NB4 (cell line): ENCODE measurements at regions not wholly inside any gene's neighbourhood (a gene's known extent, or its start where the extent isn't known, plus 50 kb on each side); places are given as distances from the start of the nearest gene placed in this dataset.

Experiments used
- DNase-seq: peaks from one replicate; pipeline ENCODE4 v3.0.0; 2010; ENCODE audit warnings: low read depth
- H3K4me3 ChIP-seq: one replicate; pipeline ENCODE4 v1.5.1; 2011; ENCODE audit warnings: mild to moderate bottlenecking, low read depth, low read length, moderate library complexity
- CTCF ChIP-seq: IDR thresholded peaks from one replicate; pipeline ENCODE4 v1.5.1; 2012; ENCODE audit warnings: low read depth, low read length
- MAX ChIP-seq: IDR thresholded peaks from 2 replicates; pipeline ENCODE4 v1.6.1; 2011; ENCODE audit warnings: low read depth, low read length
- MYC ChIP-seq: IDR thresholded peaks from 2 replicates; pipeline ENCODE4 v1.6.1; 2011; ENCODE audit warnings: low read depth, low read length
- POLR2A ChIP-seq: IDR thresholded peaks from 2 replicates; pipeline ENCODE4 v1.6.1; 2011; ENCODE audit warnings: mild to moderate bottlenecking; ENCODE audit not compliant: insufficient read length; ENCODE audit errors: extremely low read depth

- no peak for DNase-seq
- TF ChIP-seq CTCF (no peak), MYC (no peak), MAX (no peak), POLR2A (no peak)
- H3K4me3 ChIP-seq = no peak overlapping the region
These were observed 276.3 kb downstream of the DNAJB9 start for GRCh38 chr7:108845951-108846350.

- no peak for TF ChIP-seq MYC
- TF ChIP-seq POLR2A = no peak
- no peak for TF ChIP-seq CTCF
- no peak for TF ChIP-seq MAX
- DNase-seq = no peak
- H3K4me3 ChIP-seq = no peak overlapping the region
These were observed 276.8 kb downstream of the DNAJB9 start for GRCh38 chr7:108846471-108846870.

GRCh38 chr7:108848486-108848885, 278.8 kb downstream of the DNAJB9 start:
- no peak for DNase-seq
- TF ChIP-seq CTCF = no peak
- no peak for TF ChIP-seq MAX
- no peak for TF ChIP-seq POLR2A
- no peak for TF ChIP-seq MYC
- H3K4me3 ChIP-seq = no peak overlapping the region

GRCh38 chr7:108860615-108861014, 290.9 kb downstream of the DNAJB9 start:
- no peak for DNase-seq
- no peak overlapping the region for H3K4me3 ChIP-seq
- TF ChIP-seq MYC = no peak
- TF ChIP-seq POLR2A = no peak
- TF ChIP-seq MAX = no peak
- TF ChIP-seq CTCF = no peak

- no peak overlapping the region for H3K4me3 ChIP-seq
- DNase-seq = no peak
- TF ChIP-seq MYC (no peak), POLR2A (no peak), MAX (no peak), CTCF (no peak)
These were observed 291.4 kb downstream of the DNAJB9 start for GRCh38 chr7:108861071-108861470.
